GM12878 (cell line): ENCODE measurements at regions not wholly inside any gene's neighbourhood (a gene's known extent, or its start where the extent isn't known, plus 50 kb on each side); places are given as distances from the start of the nearest gene placed in this dataset.

Source experiments
- ATAC-seq: fragments of 200-7000 bp; cut with Tn5 transposase; 3 replicates; pipeline ENCODE4 v1.9.1; 2020; ENCODE audit warnings: mild to moderate bottlenecking, moderate library complexity
- BruUV-seq: library from RNA; stranded (reverse); fragments of 400-500 nt; replicated peaks from 2 replicates; lab custom pipeline; 2021; lab: Mats Ljungman, UMichigan
- CTCF ChIA-PET: fragments of 300-600 bp; sonication (Branson Sonifier 250); formaldehyde crosslinking; extraction: SDS; loops from one replicate; lab custom pipeline; 2021; ENCODE audit warnings: inconsistent platforms; lab: Yijun Ruan, JAX
- POLR2A ChIA-PET: fragments of 350-600 bp; formaldehyde crosslinking; extraction: SDS; loops from one replicate; lab custom pipeline; 2021; ENCODE audit warnings: inconsistent platforms; lab: Charles Lee
- RAD21 ChIA-PET: fragments of 300-600 bp; sonication (Branson Sonifier 250); formaldehyde crosslinking; loops from one replicate; lab custom pipeline; 2023; ENCODE audit warnings: antibody characterized with exemption; ENCODE audit not compliant: unreplicated experiment; lab: Charles Lee
- SMC1A ChIA-PET: fragments of 300-600 bp; sonication (Branson Sonifier 250); formaldehyde crosslinking; loops from one replicate; lab custom pipeline; 2023; ENCODE audit not compliant: unreplicated experiment, uncharacterized antibody; lab: Charles Lee
- DNase-seq: peaks from one replicate; pipeline ENCODE4 v3.0.0-alpha.2; 2011; ENCODE audit warnings: low read depth, low spot score
- FAIRE-seq: peaks from 3 replicates; lab custom pipeline; 2011; peaks lifted over from hg19 to GRCh38; lab: Jason Lieb, UNC
- H2AFZ ChIP-seq: 2 replicates; pipeline ENCODE4 v1.6.0; 2011; ENCODE audit warnings: low read depth, low read length, control low read depth; ENCODE audit not compliant: control insufficient read depth
- H3K27ac ChIP-seq: 2 replicates; pipeline ENCODE4 v1.5.1; 2011; ENCODE audit warnings: control low read depth; ENCODE audit not compliant: control insufficient read depth, insufficient read depth
- H3K27me3 ChIP-seq, 2 experiments: replicated peaks in 1 of 2; 2 replicates each; pipeline versions ENCODE4 v1.6.0 to v1.6.1; 2011; ENCODE audit warnings: low read length in 1 of 2; ENCODE audit not compliant: control insufficient read depth in 2 of 2, insufficient read depth in 2 of 2
- H3K36me3 ChIP-seq, 2 experiments: 2 replicates each; pipeline ENCODE4 v1.5.1; 2011; ENCODE audit warnings: low read length in 1 of 2; ENCODE audit not compliant: control insufficient read depth in 2 of 2, insufficient read depth in 2 of 2
- H3K4me1 ChIP-seq: 2 replicates; pipeline ENCODE4 v1.6.1; 2011; ENCODE audit warnings: mild to moderate bottlenecking, low read length, moderate library complexity, mixed read lengths; ENCODE audit not compliant: control insufficient read depth, insufficient read depth
- H3K4me2 ChIP-seq: 2 replicates; pipeline ENCODE4 v1.6.0; 2011; ENCODE audit warnings: control low read depth; ENCODE audit not compliant: control insufficient read depth, insufficient read depth
- H3K4me3 ChIP-seq: fragments of 200-600 bp; sonication (generic); 2 replicates; pipeline ENCODE4 v1.5.1; 2016
- H3K79me2 ChIP-seq: 2 replicates; pipeline ENCODE4 v1.6.0; 2011; ENCODE audit warnings: low read length; ENCODE audit not compliant: control insufficient read depth, insufficient read depth
- H3K9ac ChIP-seq: 2 replicates; pipeline ENCODE4 v1.8.0; 2011; ENCODE audit warnings: low read length, control low read depth, mixed read lengths; ENCODE audit not compliant: control insufficient read depth, insufficient read depth
- H3K9me3 ChIP-seq: replicated peaks from 3 replicates; pipeline ENCODE4 v1.5.1; 2011; ENCODE audit warnings: mild to moderate bottlenecking, low read length; ENCODE audit not compliant: control insufficient read depth, insufficient read depth
- H4K20me1 ChIP-seq: 2 replicates; pipeline ENCODE4 v1.6.0; 2011; ENCODE audit not compliant: control insufficient read depth, insufficient read depth
- E4F1 ChIP-seq: fragments of 450-650 bp; IDR thresholded peaks from 2 replicates; pipeline ENCODE4 v1.6.1; 2018; ENCODE audit warnings: borderline replicate concordance, mild to moderate bottlenecking; ENCODE audit not compliant: partially characterized antibody
- EED ChIP-seq: sonication (generic); IDR thresholded peaks from 2 replicates; pipeline ENCODE4 v1.6.1; 2016; ENCODE audit warnings: antibody characterized with exemption, low read depth
- EP300 ChIP-seq, 2 experiments: fragments of 150-350 bp in 1 of 2; IDR thresholded peaks; 2 replicates each; pipeline ENCODE4 v1.6.1; 2011 to 2012; ENCODE audit warnings: low read depth in 2 of 2, low read length in 2 of 2, borderline replicate concordance in 1 of 2, improper control_type of control experiment in 1 of 2, inconsistent platforms in 1 of 2; ENCODE audit not compliant: control insufficient read depth in 1 of 2
- FOS ChIP-seq: IDR thresholded peaks from 3 replicates; pipeline ENCODE4 v1.6.1; 2011; ENCODE audit warnings: borderline replicate concordance; ENCODE audit not compliant: insufficient read length; ENCODE audit errors: extremely low read depth
- KAT2A ChIP-seq: conservative IDR thresholded peaks from 2 replicates; pipeline ENCODE4 v1.6.1; 2011; ENCODE audit warnings: low read depth, low read length; ENCODE audit not compliant: control insufficient read depth
- KLF5 ChIP-seq: fragments of 450-650 bp; IDR thresholded peaks from 2 replicates; pipeline ENCODE4 v1.6.1; 2014; ENCODE audit warnings: mild to moderate bottlenecking; ENCODE audit not compliant: partially characterized antibody
- MTA3 ChIP-seq: IDR thresholded peaks from 2 replicates; pipeline ENCODE4 v1.6.1; 2012; ENCODE audit warnings: low read length, inconsistent platforms, borderline replicate concordance
- PAX5 ChIP-seq: IDR thresholded peaks from 2 replicates; pipeline ENCODE4 v1.6.1; 2011; ENCODE audit warnings: low read depth, low read length, borderline replicate concordance
- POLR2AphosphoS5 ChIP-seq: IDR thresholded peaks from 2 replicates; pipeline ENCODE4 v1.6.1; 2011; ENCODE audit warnings: mild to moderate bottlenecking, low read length, inconsistent platforms
- SKIL ChIP-seq: fragments of 450-650 bp; IDR thresholded peaks from 2 replicates; pipeline ENCODE4 v1.6.1; 2017; ENCODE audit warnings: mild to moderate bottlenecking, low read depth, inconsistent platforms; ENCODE audit not compliant: poor library complexity, severe bottlenecking
- SMARCA5 ChIP-seq: fragments of 450-650 bp; IDR thresholded peaks from 2 replicates; pipeline ENCODE4 v1.6.1; 2017; ENCODE audit warnings: mild to moderate bottlenecking
- STAT3 ChIP-seq: IDR thresholded peaks from 2 replicates; pipeline ENCODE4 v1.6.1; 2011; ENCODE audit warnings: low read depth, low read length, improper control_type of control experiment
- USF2 ChIP-seq: IDR thresholded peaks from 2 replicates; pipeline ENCODE4 v1.6.1; 2011; ENCODE audit warnings: low read depth, low read length, improper control_type of control experiment, borderline replicate concordance
- ZBTB33 ChIP-seq: fragments of 450-650 bp; IDR thresholded peaks from 2 replicates; pipeline ENCODE4 v1.6.1; 2017; ENCODE audit warnings: mild to moderate bottlenecking
- WGBS: methylation state at CpG from one replicate; pipeline ENCODE4 v1.1.6; 2016; ENCODE audit warnings: low lambda C conversion rate; ENCODE audit not compliant: insufficient replicate concordance, insufficient coverage; ENCODE audit errors: missing lambda C conversion rate; 5-methylcytosine and 5-hydroxymethylcytosine counted together
- in situ Hi-C: fragments of 300-500 bp; cut with MboI; formaldehyde crosslinking; loops from 9 replicates; pipeline ENCODE4 v1.14.3; 2018; ENCODE audit warnings: mixed read lengths
- intact Hi-C: fragments of 100-400 bp; cut with micrococcal nuclease; formaldehyde crosslinking; loops from one replicate; pipeline ENCODE4 v1.14.2; 2022; ENCODE audit not compliant: unreplicated experiment
- TF ChIP-seq, protein P1 (sequence below): IDR thresholded peaks from 2 replicates; pipeline ENCODE4 v1.6.1; 2011; ENCODE audit warnings: mild to moderate bottlenecking, low read depth, low read length, moderate library complexity; ENCODE audit not compliant: insufficient replicate concordance

- WGBS, result 70% methylated on average over 5 of the region's 5 CpGs
- intact Hi-C loops, result no loop called here
- H2AFZ ChIP-seq, result no peak overlapping the region
- ChIA-PET RAD21 (no interaction called here), POLR2A (no interaction called here), CTCF (no interaction called here), SMC1A (no interaction called here)
- FAIRE-seq (no peak), DNase-seq (no peak), ATAC-seq (no peak)
- H3K9me3 ChIP-seq, result no peaks in the 10 kb centered on the region
- no TSS peak for BruUV-seq
- no peak overlapping the region for H3K4me3 ChIP-seq
- H3K36me3 ChIP-seq, result no peaks in the 10 kb centered on the region
- no peaks in the 10 kb centered on the region for H3K79me2 ChIP-seq
- in situ Hi-C loops, result no loop called here
- H4K20me1 ChIP-seq, result no peaks in the 10 kb centered on the region
- H3K9ac ChIP-seq, result no peak overlapping the region
- no peak overlapping the region for H3K4me2 ChIP-seq
- no peaks in the 10 kb centered on the region for H3K27me3 ChIP-seq
- H3K4me1 ChIP-seq, result no peaks in the 10 kb centered on the region
- no peak overlapping the region for H3K27ac ChIP-seq
- TF ChIP-seq POLR2AphosphoS5 (no peak), KLF5 (no peak), EP300 (IDR thresholded peaks at IDR 0.05; ENCODE audit: borderline replicate concordance in 1 of 2, control insufficient read depth in 1 of 2, low read depth in 2 of 2, low read length in 2 of 2) (no peak), EED (no peak), SKIL (no peak), SMARCA5 (no peak), STAT3 (no peak), MTA3 (no peak), PAX5 (no peak), ZBTB33 (no peak), E4F1 (no peak), KAT2A (no peak), FOS (no peak), USF2 (no peak)
- TF ChIP-seq, protein P1, sequence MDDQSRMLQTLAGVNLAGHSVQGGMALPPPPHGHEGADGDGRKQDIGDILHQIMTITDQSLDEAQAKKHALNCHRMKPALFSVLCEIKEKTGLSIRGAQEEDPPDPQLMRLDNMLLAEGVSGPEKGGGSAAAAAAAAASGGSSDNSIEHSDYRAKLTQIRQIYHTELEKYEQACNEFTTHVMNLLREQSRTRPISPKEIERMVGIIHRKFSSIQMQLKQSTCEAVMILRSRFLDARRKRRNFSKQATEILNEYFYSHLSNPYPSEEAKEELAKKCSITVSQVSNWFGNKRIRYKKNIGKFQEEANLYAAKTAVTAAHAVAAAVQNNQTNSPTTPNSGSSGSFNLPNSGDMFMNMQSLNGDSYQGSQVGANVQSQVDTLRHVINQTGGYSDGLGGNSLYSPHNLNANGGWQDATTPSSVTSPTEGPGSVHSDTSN, result no peak
Measured at GRCh38 chr16:19963301-19963700, 78.7 kb upstream of the GPRC5B start.
